BJ (cell line): ENCODE measurements at regions not wholly inside any gene's neighbourhood (a gene's known extent, or its start where the extent isn't known, plus 50 kb on each side); places are given as distances from the start of the nearest gene placed in this dataset.

Source experiments
- CTCF ChIA-PET: fragments of 350-600 bp; formaldehyde crosslinking; extraction: SDS; loops from one replicate; lab custom pipeline; 2021; ENCODE audit warnings: antibody characterized with exemption, inconsistent platforms; lab: Yijun Ruan, JAX
- POLR2A ChIA-PET: fragments of 300-600 bp; sonication (Branson Sonifier 250); formaldehyde crosslinking; extraction: SDS; loops from one replicate; lab custom pipeline; 2021; ENCODE audit warnings: antibody characterized with exemption; lab: Charles Lee
- DNase-seq: peaks from one replicate; pipeline ENCODE4 v3.0.0-alpha.2; 2011; ENCODE audit warnings: low read depth
- H3K27me3 ChIP-seq: 2 replicates; pipeline ENCODE4 v1.6.0; 2011; ENCODE audit warnings: low read length; ENCODE audit not compliant: control insufficient read depth, insufficient read depth
- H3K36me3 ChIP-seq: 2 replicates; pipeline ENCODE4 v1.5.1; 2011; ENCODE audit warnings: low read length; ENCODE audit not compliant: control insufficient read depth, insufficient read depth
- H3K4me3 ChIP-seq: 2 replicates; pipeline ENCODE4 v1.5.1; 2011; ENCODE audit warnings: low read depth, mild to moderate bottlenecking, control low read depth, low read length
- TF ChIP-seq, protein P1 (sequence below): IDR thresholded peaks from 2 replicates; pipeline ENCODE4 v1.5.1; 2011; ENCODE audit warnings: low read depth, mild to moderate bottlenecking, control low read depth, inconsistent platforms, low read length, moderate library complexity; ENCODE audit not compliant: insufficient read depth

DNA sequence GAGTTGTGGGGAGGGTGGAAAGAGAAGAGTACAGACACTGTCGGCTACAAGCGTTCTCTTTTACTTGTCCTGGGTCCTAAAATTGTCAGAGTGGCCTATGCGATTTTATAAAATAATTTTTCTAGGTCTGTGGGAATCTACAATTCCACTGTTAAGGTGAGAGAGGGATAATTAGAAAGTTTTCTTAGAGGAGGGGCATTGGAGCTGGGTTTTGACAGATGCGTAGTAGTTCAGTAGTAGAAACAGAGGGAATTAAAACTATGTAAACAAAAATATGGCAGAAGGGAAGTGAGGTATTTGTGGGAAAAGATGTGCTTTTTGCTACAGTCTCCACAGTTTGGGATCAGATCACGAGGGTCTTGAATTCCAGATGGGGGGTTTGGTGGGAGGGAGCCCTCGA is 129.1 kb upstream of the SHB start:
- no peak for DNase-seq
- H3K36me3 ChIP-seq = no peaks in the 10 kb centered on the region
- CTCF ChIA-PET = interaction anchor here (1.1 kb wide), 1 partner anchor 23 kb away, joined by 3 read pairs; no protein-coding TSS in a partner anchor
- peaks cover 8% of the 10 kb centered on the region for H3K27me3 ChIP-seq
- POLR2A ChIA-PET = no interaction called here
- H3K4me3 ChIP-seq = no peak overlapping the region
- TF ChIP-seq, protein P1, sequence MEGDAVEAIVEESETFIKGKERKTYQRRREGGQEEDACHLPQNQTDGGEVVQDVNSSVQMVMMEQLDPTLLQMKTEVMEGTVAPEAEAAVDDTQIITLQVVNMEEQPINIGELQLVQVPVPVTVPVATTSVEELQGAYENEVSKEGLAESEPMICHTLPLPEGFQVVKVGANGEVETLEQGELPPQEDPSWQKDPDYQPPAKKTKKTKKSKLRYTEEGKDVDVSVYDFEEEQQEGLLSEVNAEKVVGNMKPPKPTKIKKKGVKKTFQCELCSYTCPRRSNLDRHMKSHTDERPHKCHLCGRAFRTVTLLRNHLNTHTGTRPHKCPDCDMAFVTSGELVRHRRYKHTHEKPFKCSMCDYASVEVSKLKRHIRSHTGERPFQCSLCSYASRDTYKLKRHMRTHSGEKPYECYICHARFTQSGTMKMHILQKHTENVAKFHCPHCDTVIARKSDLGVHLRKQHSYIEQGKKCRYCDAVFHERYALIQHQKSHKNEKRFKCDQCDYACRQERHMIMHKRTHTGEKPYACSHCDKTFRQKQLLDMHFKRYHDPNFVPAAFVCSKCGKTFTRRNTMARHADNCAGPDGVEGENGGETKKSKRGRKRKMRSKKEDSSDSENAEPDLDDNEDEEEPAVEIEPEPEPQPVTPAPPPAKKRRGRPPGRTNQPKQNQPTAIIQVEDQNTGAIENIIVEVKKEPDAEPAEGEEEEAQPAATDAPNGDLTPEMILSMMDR = no peak

DNA sequence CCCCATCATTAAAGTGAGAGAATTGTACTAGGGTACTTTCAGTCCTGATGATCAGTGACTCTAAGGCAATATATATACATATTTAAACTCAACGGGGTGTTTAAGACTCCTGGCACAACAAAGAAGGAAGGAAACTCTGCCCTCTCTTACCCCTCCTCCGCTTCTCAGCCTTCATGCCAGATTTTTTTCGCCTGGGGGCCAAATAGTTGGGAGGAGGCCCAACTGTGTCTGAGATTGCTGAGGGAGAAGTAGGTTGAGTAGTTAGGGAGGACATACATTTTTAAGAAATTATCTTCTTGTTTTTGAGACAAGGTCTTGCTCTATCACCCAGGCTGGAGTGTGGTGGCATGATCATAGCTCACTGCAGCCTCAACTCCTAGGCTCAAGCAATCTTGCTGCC is 127.7 kb upstream of the SHB start:
- Histone ChIP-seq H3K4me3 (no peak overlapping the region), H3K27me3 (peaks cover 7% of the 10 kb centered on the region), H3K36me3 (no peaks in the 10 kb centered on the region)
- DNase-seq = no peak
- TF ChIP-seq, protein P1 = no peak
- ChIA-PET CTCF (no interaction called here), POLR2A (no interaction called here)

DNA sequence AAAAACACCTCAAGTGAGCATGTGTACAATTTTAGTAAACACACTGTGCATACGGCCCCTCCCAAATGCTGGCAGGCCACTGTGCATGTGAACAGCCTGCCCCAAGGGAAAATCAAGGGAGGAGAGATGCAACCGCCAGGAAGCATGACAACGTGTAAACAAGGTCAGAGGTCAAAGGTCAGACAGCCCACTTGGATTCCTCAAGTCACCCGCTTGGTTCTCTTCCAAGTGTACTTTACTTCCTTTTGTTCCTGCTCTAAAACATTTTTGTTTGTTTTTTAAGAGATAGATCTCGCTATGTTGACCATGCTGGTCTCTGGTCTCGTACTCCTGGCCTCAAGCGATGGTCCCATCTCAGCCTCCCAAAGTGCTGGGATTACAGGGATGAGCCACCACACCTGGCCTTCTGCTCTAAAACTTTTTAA is 126.7 kb upstream of the SHB start:
- Histone ChIP-seq H3K4me3 (no peak overlapping the region), H3K36me3 (no peaks in the 10 kb centered on the region), H3K27me3 (peaks cover 6% of the 10 kb centered on the region)
- ChIA-PET POLR2A (no interaction called here), CTCF (no interaction called here)
- no peak for DNase-seq
- TF ChIP-seq, protein P1 = no peak

DNA sequence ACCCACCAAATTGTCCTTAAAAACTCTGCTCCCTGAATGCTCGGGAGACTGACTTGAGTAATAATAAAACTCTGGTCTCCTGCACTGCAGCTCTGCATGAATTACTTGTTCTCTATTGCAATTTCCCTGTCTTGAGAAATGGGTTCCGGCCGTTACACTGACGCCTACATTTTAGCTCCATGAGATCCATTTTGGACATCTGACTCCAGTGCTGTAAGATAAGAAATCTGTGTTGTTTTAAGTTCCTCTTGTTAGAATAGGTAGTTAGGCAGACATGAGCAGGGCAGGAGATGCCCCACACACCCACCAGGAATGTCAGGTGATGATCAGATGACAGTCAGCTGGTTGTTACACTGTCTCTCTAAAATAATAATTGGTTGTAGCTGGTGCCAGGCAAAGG is 125.8 kb upstream of the SHB start:
- H3K4me3 ChIP-seq = no peak overlapping the region
- TF ChIP-seq, protein P1 = no peak

DNA sequence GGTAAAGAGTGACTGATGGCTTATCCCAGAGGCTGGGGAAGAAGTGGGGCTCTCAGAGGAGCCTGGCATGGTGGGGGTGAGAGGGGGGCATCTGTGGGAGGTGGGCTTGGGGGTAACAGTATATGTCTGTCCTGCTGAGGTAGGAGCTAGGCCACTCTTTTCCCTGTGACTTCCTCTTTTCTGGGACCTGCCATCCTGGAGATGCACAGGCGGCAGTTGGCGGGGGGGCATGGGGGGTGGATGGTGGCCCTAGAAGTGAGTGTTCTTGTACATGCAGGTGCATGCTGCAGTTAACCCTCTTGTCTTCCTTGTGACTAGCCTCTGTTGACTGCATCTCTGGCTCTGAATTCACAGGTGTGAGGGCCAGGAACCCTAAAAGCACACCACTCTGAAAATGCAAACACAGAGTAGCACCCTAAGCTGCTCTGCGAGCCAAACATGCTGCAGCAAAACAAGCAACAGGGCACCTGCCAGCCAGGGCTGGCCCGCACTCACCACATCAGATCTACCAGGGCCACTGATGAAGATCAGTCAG is 123.8 kb upstream of the SHB start:
- TF ChIP-seq, protein P1 = no peak
- POLR2A ChIA-PET = no interaction called here
- CTCF ChIA-PET = no interaction called here
- no peak for DNase-seq
- Histone ChIP-seq H3K4me3 (no peak overlapping the region), H3K27me3 (peaks cover 4% of the 10 kb centered on the region), H3K36me3 (no peaks in the 10 kb centered on the region)

More for the DNA sequence above, 125.8 kb upstream of the SHB start:
- ChIA-PET POLR2A (no interaction called here), CTCF (no interaction called here)
- Histone ChIP-seq H3K27me3 (peaks cover 4% of the 10 kb centered on the region; the same call in 1 of the 2 replicates), H3K36me3 (no peaks in the 10 kb centered on the region)
- DNase-seq = no peak
